SHP77 treated with DMSO at 0.1 percent for 48 hours (cell line): ENCODE measurements at regions not wholly inside any gene's neighbourhood (a gene's known extent, or its start where the extent isn't known, plus 50 kb on each side); places are given as distances from the start of the nearest gene placed in this dataset.
"Not testable (repeated sequence)": the region's sequence is repeated elsewhere in the genome, so short reads cannot be mapped to it uniquely, and the experiment has no call there.

Experiments used
- DNase-seq: peaks from one replicate; lab custom pipeline; 2025; lab: John Stamatoyannopoulos, UW

DNA sequence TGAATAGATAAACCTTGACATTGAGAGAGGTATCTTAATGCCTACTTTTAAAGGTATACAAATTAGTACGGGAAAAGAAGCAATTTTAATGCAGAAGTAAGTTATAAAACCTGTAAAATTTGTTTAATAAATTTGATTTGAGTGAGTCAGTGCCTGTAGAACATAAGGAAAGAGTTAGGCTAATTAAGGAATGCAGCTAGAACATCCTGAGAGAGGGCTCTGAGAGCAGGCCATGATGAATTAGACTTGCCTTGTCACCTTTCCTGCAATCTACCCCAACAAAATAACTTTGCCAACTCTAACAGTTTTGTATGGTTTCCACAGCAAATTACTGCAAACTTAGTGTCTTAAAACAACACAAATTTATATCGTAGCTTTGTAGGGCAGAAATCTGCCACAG lies 700.8 kb downstream of the RFPL4B start:
- no peak for DNase-seq

DNA sequence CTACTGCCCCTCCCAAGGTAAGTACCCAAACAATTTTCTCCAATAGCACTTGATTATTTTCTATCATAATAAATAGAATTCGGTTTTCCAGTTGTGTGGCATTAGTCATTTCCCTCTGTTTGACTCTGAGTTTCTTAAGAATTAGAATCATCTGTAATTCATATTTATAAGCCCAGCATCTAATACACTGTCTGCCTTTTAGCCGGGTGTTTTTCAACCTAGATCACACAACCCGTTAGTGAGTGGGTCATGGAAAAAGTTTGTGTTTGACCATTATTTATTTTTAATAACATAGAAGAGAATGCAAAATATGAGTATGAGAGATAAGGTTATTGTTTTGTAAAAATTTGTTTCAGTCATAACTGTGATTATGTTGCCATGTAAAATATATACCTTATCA lies 701.6 kb downstream of the RFPL4B start:
- DNase-seq = no peak

DNA sequence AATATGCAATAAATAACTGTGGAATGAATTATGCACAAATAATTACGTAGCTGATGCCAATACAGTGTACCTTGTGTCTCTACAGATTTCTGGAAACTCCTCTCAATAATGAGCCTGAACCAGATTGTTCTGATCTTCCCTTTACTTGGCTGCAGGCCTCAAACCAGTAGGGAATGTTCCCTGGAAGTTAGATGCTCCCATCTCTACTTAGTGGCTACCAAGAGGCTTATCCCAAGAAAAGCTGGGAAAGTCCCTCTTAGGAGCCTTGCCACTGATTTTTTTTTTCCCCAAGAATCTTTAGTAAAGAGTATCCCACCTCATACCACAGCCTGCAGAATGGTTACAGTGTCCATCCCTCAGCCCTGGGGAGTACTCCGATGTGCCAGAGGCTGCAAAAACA lies 702.1 kb downstream of the RFPL4B start:
- no peak for DNase-seq

DNA sequence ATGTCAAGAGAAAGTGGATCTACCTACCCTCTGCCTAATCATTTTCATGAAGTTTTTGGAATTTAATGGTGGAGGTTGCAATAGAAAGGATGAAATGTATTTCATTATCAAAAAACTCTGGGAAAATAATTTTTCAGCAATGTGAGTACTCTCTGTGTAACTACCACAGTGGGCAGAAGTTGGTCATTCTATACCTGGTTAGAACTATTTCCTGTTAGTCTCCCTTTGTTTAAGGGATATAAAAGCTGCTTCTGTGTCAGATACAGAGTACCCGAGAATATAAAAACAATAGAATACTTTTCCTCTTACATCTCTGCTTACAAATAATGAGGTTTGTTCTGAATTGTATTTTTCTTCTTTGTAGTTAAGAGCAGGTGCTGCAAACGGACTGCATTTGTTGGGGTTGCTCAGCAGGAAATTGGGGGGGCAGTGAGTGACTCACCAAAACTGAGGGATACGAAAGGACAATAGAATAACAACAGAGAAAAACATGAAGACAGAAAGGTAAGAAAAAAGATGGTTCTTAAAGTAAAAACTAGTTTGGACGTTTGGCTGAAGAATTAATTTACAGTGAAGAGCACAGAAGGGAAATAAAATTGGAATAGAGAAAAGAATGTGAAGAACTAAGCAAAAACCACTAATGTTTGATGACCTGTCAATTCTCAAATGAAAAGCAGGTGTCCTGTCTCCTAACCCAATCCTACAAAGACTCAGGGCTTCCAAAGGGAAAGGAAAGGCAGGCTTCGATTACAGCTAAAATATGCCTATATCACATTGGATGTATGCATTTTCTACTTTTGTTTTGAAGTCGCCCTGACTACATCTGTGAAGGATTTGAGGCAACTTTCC lies 703.1 kb downstream of the RFPL4B start:
- no peak for DNase-seq

DNA sequence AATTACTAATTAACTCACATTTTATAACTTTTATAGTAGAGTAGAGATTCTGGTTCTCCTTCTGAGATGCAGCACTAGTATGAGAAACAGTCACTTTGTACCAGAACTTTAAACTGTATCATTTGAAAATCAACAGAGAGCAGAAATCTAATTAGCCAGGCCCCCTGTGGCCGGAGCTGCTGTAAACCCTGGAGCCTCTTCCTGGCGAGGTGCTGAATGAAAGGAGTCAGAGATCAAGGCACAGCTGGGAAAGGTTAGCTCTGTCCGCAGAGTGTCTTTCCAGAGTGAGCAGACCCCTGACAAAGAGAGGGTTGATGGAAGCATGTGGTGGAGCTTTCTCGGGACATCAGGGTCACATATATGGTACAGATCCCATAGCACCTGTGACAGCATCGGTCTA lies 703.8 kb downstream of the RFPL4B start:
- DNase-seq = no peak

DNA sequence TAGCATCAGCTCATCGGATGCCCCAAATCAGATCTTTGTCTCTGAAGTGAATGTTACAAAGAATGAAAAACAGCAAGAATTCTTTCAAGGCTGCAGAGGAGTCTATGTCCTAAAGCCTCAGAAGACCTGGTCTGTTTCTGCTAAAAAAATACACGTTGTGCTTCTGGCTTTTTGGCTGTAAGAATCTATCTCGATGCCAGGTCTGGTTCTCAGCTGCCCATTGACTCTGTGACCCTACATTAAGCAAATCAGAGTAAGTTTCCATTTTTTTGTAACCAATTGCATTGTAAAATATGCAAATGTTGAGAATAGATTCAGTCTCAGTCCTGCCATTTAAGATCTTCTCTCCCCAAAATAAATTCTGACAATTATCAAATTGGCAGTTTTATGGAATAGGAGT lies 705.4 kb downstream of the RFPL4B start:
- DNase-seq = no peak

DNA sequence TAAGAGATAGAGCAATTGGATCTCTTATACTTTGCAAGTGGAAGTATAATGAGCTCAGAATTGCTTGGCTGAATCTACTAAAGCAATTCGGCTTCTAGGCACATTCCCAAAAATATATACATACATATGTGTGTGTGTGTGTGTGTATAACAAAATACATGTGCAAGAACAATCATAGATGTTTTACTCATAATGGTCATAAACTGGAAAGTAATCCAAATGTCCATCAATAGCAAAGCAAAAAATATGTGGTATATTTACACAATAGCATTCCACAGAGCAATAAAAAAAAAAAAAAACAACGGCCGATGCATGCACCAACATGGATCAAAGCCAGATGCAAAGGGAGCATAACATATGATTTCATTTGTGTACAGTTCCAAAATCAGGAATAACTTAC lies 707.9 kb downstream of the RFPL4B start:
- no peak for DNase-seq

DNA sequence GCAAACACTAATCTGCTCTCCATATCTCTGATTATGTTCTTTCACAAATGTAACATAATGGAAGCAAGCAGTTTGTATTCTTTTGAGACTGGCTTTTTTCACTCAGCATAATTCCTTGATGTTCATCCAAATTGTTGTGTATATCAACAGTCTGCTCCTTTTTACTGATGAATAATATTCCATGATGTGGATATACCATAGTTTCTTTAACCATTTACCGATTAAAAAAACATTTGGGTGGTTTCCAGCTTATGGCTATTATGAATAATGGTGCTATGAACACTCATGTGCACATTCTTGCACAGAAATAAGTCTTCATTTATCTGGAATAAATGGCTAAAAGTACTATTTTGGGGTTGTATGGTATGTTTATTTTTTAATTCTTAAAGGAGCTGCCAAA lies 708.9 kb downstream of the RFPL4B start:
- DNase-seq = no peak

DNA sequence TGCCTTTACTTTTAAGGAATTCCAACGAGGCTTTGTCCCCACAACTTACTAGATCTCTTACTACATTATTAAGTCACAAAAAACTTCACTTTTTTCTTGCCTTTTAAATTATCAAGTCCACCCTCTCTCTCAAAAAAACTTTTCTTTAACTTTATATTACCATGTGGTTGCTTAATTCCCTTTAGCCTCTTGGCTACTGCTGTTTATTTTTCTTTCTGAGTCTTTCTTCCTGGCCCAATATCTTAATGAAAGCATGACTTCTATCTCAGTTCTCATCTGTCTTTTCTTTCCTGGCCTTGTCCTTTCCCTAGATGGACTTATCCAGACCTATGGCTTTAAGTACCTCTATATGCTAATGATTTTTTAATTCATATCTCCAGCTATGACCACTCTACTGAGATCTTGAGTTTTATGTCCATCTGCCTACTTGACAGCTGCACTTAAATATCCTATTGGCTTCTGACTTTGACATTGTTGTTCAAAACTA lies 710.5 kb downstream of the RFPL4B start:
- DNase-seq = no peak

DNA sequence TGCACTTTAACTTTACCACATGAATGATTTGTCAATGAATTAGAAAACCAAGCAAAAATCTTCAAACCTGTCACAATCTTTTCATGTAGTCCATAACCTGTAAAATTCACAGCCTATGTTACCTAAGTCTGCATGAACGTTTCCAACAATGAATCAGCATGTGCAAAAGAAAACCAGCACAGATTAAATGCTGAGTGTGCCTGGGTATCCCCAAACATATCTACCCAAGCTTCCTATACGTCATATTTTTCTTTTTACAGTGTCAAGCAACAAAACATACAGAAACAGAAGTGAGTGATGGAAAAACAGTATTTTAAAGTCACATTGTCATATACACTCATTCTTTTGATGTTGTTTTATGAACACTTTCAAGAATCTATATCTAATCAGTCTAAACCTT lies 713.5 kb downstream of the RFPL4B start:
- no peak for DNase-seq

DNA sequence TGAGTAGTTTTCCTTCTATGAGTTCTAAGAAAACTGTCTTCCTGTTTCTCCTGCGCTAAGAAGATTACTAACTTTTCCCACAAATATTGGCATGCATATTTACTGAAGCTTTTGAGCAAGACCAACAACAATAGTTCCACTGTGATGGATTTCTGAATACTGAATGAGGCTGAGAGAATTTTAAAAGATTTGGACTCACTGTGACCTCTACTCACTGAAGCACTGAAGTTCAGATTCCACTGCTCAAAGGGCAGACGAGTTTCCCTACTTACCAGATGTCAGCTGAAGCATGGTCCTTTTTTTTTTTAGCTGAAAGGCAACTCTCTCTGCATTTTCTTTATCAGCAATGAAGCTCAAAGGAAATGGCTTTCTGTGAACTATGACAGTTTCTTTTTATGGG lies 718.5 kb downstream of the RFPL4B start:
- no peak for DNase-seq

DNA sequence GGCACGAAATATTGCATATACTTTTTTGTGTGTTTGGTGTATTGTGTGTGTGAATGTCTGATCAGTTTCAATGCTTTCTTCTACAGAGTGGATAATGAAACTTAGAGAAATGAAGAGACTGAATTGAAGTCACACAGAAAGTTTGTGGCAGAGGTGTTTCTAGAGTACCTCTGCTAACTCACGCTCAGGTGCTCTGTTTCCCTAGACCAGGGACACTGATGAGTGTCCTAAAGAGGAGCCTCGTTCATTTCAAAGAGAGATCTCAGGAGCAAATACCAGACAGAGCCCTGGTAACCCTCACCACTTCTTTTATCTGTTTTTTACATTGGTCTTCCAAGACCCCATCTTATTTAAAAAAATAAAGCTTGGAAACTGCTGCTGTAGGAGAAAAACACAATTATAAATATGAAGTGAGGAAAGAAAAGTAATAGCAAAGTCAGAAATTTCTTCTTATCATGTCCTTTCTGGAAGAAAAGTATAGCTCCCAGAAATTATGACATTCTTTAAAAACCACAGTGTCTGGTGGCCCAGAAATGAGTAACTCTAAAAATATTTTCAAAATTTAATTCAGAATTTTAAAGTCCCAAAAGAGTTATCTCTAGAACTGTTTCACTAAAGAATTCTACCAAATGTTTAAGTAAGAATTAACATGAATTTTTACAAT lies 720.6 kb downstream of the RFPL4B start:
- no peak for DNase-seq

DNA sequence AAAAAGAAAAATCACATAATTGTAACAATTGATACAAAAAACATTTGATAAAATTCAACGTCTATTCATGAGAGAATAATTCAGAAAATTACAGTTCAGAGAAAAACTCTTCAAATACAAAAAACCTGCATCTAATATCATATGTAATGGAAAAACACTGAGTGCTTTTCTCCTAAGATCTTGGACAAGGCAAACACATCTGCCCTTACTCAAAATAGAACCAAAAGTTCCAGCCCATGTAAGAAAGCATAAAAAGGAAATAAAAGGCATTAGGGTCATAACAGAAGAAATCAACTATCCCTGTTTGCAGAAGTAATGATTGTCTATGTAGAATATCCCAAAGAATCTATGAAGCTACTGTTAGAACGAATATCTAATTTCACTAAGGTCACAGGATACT lies 721.4 kb downstream of the RFPL4B start:
- DNase-seq = no peak

DNA sequence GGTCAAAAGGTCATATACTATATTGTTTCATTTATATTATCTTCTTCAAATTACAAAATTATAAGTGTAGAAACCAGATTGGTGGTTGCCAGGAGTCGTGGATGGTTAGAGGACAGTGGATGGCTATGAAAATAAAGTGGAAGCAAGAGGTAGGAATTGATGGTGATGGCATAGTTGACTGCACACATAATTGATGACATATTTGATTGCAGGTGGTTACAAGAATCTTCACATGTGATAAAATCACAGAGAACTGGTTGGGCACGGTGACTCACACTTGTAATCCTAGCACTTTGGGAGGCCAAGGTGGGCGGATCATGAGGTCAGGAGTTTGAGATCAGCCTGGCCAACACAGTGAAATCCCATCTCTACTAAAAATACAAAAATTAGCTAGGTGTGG lies 723.6 kb downstream of the RFPL4B start:
- DNase-seq = not testable (repeated sequence)

DNA sequence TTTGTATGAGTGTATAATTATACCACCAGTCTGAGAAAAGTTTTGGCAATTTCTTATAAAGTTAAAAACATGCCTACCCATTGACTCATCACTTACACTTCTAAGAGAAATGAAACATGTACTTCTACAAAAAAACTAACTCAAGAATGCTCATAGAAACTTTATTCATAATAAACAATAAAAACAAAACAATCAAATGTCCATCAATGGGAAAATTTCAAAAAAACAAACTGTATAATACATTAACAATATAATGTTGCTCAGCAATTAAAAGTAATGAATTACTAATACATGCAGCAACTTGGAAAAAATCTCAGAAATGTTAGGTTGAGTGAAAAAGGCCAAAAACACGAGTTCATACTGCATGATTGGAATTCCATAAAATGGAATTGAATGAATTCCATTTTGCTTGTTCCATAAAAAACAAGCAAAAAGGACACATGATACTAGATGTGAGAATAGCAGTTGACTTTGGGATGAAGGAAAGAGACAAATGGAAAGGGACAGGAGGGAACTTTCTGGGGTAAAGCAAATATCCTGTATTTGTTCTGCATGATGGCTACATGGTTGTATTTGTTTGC lies 726.6 kb downstream of the RFPL4B start:
- DNase-seq = no peak

DNA sequence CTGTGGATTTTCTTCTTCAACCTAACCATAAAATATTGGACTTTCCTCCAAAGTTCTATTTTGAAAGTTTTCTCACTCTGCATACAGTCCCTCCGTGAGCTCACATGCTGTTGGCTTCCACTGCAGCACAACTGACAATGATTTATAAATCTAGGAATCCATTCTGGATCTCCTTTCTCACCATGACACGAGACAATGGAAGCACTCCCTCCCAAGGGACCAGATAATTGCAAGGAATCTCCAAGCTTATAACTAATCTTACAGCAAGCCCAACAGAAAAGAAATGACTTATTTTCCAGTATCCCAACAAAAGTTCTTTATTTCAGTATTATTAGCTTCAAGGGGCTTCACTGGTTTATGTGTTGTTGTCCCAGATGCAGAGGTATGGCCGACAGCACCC lies 729.0 kb downstream of the RFPL4B start:
- DNase-seq = no peak

DNA sequence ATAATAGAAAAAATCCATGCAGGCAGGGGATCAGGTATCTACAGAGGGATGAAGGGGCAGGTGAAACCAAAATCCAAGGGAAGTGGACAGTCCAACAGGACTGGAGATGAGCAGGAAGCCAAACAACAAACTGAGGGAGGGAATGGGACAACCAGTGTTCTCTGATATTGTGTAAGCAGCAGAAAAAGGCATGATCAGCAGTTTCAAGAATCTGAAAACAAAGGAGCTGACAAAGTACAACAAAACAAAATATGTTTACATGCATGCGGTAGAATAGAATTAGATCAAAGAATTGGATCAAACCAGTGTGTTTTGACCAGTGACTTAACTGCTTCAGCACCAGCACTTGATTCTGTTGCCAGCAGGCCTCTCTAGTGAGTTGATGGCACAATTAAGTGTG lies 729.7 kb downstream of the RFPL4B start:
- no peak for DNase-seq

DNA sequence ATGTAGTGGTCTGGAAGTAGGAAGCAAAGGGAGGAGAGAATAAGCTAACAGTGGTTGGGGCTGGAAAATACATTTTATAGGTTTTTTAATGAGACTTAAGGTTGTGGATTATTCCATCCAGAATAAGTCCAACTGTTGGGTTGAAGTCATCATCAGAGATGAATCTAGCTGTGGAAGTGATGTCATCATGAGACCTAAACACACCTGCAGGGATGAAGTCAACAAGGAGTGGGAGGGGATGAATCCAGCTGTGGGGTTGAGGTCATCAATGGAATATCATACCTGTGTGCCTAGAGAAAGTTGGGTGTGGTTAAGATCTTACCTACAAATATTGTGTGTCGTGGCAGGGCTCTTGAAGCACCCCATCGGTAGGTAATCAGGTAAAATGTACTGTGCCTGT lies 730.7 kb downstream of the RFPL4B start:
- no peak for DNase-seq

DNA sequence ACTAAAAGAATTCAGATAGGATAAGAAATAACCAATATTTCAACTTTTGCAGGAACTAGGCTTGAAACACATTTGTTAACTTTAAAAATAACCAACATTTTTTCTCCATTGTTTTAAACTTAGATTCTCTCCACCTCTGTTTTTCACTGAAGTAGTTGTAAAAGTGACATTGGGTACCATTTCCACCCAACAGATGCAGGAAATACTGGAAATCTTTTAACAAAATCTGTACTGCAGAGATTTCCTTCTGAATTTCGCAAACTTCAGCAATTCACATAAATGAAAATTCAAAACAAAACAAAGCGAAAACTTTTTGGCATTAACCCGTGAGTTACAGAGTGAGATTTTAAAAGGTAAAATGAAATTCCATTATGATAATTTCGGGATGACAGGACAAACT lies 731.7 kb downstream of the RFPL4B start:
- DNase-seq = no peak

DNA sequence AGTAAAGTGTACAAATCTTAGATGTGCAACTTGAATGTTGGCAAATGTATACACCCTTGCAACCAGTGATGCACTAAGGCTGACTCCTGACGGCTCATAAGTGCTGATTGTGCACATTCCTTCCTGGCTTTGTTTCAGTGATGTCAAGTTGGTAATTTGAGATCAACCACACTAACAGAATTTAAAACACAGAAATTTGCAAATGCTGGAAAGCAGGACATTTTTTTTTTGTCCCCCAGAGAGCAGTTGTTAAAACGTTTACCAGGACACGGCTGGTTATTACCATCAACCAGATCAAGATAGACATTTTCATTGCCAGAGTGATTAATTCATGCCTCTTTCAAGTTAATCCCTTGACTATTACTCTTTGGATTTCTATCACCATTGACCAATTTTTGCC lies 735.6 kb downstream of the RFPL4B start:
- no peak for DNase-seq

DNA sequence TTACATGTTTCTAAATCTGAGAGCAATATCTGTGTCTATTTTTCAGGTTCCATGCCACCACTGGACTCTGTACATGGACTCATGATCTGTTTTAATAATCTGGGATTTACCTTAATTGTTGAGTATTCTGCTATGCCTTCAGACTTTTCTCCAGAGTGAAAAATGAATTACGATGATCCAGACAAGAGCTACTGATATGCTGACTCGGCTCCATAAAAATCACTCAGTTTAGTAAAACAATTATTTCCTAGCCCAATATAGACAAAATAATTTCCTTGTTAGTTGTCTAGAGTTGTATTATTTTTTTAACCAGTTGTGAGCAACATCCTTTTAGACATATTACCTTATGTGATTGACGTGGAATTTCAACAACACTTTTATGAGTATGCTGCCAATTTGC lies 736.8 kb downstream of the RFPL4B start:
- DNase-seq = no peak

DNA sequence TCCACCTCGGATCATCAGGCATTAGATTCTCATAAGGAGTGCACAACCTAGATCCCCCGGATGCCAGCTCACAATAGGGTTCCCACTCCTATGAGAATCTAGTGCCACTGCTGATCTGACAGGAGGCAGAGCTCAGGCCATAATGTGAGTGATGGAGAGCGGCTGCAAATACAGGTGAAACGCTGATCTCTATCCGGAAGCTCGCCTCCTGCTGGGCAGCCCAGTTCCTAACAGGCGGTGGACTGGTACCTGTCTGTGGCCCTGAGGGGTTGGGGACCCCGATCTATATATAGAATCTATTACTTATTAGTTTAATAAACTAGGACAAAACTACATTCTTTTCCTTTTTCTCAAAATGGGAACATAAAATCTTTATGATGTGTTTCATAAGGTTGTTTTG lies 741.9 kb downstream of the RFPL4B start:
- no peak for DNase-seq

DNA sequence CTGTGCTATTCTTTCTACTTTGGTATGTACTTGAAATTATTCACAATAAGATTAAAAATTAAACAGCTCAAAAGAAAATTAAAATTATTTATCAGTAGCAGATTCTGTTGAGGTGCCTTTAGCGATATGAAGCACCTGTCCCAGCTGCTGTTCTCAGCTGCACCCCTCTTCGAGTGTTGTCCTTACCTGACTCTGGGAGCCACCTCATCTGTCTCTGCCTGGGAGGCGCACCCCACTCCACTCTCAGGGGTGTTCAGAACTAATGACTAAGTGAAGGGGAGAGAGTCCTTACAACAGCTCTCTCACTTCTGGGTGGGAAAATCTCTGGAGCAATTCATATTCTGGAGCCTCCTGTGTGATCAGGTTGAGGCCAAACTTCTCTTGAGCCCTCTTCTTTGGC lies 745.7 kb downstream of the RFPL4B start:
- DNase-seq = no peak
